ENCODE measurements at regions not wholly inside any gene's neighbourhood (a gene's known extent, or its start where the extent isn't known, plus 50 kb on each side); places are given as distances from the start of the nearest gene placed in this dataset.

DNA sequence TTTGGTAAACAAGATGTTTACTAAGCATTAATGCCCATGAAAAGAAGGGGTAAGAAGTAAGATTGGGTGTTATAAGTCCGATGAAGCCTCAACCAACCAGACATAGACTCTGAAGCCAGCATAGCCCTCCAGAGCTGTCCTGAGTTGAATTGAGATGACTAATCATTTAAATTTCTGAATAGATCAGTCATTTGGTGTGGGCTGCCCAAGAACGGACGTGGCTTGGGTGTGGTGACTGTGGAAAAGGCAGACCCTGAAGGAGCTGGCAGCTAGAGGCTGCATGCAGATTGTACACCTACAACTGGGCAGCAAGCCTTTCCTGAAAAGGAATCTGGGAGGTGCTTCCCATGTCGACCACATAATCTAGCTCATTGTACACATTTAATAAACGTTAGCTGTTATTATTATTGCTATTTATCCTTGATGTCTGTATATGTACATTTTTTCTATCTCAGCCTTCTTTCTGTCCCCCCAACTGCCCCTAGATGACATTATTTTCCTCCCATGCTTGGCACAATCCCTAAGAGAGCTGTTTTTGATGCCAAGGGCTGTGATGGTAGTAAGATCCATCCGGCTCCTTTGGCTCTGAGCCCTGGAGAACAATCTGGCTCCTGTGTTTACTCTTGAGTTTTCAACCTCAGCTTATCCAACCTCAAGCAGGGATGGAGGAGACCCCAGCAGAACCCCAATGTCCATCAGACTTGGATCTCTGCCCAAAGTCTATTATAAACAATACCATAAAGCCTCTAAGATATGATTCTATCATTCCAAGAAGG is 57.6 kb upstream of the JAG1 start:
- ATAC-seq (no peak), DNase-seq (no peak)
- H3K36me3 ChIP-seq, result no peaks in the 10 kb centered on the region
- peak overlapping the region in 1 of 2 donors; percentile 23 for H3K27ac ChIP-seq
- no peaks in the 10 kb centered on the region for H3K4me1 ChIP-seq
- H3K4me3 ChIP-seq, result no peak overlapping the region
- H3K27me3 ChIP-seq, result no peaks in the 10 kb centered on the region
- intact Hi-C loops (cut with DNase I), result no loop called here
- TF ChIP-seq, protein P1, sequence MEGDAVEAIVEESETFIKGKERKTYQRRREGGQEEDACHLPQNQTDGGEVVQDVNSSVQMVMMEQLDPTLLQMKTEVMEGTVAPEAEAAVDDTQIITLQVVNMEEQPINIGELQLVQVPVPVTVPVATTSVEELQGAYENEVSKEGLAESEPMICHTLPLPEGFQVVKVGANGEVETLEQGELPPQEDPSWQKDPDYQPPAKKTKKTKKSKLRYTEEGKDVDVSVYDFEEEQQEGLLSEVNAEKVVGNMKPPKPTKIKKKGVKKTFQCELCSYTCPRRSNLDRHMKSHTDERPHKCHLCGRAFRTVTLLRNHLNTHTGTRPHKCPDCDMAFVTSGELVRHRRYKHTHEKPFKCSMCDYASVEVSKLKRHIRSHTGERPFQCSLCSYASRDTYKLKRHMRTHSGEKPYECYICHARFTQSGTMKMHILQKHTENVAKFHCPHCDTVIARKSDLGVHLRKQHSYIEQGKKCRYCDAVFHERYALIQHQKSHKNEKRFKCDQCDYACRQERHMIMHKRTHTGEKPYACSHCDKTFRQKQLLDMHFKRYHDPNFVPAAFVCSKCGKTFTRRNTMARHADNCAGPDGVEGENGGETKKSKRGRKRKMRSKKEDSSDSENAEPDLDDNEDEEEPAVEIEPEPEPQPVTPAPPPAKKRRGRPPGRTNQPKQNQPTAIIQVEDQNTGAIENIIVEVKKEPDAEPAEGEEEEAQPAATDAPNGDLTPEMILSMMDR (IDR thresholded peaks at IDR 0.05), result no peak
- H3K9me3 ChIP-seq, result no peaks in the 10 kb centered on the region

- no peaks in the 10 kb centered on the region for H3K9me3 ChIP-seq
- H3K4me3 ChIP-seq, result no peak overlapping the region
- H3K4me1 ChIP-seq, result no peaks in the 10 kb centered on the region
- H3K27me3 ChIP-seq, result no peaks in the 10 kb centered on the region
- H3K27ac ChIP-seq, result no peak overlapping the region
- intact Hi-C loops (cut with DNase I), result no loop called here
- DNase-seq (no peak), ATAC-seq (no peak)
- H3K36me3 ChIP-seq, result no peaks in the 10 kb centered on the region
- TF ChIP-seq, protein P1 (IDR thresholded peaks at IDR 0.05), result no peak
Measured at GRCh38 chr20:10733122-10733521, 59.3 kb upstream of the JAG1 start.

DNA sequence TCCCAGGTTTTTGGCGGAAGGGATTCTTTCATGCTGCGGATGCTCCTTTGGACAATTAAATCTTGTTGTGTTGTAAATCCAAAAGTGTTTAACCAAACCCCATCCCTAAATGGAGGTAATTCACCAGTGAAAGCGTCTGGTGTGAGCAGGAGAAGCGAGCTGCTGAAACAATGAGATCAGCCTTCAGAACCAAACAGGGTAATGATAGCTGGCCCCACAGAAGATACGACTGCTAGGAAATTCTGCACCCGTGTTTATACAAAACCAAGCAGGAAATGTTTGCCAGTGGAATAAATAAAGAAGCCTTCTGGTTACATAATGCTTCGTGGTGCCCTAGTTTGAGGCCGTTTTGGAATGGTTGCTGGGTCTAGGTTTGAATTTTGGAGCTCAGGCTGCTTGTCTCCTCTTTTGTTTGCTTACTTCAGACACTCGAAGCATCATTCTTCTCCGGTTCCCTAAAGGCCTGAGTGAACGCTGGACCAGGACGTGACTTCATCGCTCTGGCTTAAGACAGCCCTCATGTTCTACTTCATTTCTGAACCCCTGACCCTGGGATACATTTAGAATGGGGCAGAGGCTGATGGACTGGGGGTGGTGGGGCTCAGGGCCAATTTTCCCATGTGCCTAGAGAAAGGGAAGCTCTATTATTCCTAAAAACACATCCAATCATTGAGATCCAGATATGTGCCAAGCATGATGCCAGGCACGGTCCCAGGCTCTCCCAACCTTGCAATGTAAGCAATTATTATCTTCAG is 61.6 kb upstream of the JAG1 start:
- H3K27ac ChIP-seq, result no peak overlapping the region
- ATAC-seq, result no peak
- TF ChIP-seq, protein P1 (IDR thresholded peaks at IDR 0.05), result no peak

DNA sequence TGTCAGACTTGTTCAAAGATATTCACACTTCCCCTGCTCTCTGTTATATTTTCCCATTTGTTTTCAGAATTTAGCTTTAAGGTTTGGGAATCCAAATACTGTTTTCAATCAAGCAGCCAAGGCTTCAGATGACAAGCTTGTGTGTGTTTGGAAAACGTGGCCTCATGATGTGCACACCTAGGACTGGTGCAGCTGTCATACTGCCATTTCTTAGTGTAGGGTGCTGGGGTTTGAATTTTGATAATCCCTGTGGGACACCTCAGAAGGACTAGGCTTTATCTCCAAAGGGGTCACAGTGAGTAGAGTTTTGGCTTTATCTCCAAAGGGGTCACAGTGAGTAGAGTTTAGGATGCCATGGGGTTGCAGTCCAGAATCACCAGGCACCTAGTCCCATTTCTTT is 65.3 kb upstream of the JAG1 start:
- Histone ChIP-seq H3K4me1 (no peaks in the 10 kb centered on the region), H3K4me3 (no peak overlapping the region), H3K27ac (peak overlapping the region in 1 of 2 donors; percentile 1), H3K27me3 (no peaks in the 10 kb centered on the region), H3K9me3 (no peaks in the 10 kb centered on the region), H3K36me3 (no peaks in the 10 kb centered on the region)
- TF ChIP-seq, protein P1 (IDR thresholded peaks at IDR 0.05), result no peak
- intact Hi-C loops (cut with DNase I), result no loop called here
- ATAC-seq, result no peak
- no peak for DNase-seq

More for the DNA sequence above, 61.6 kb upstream of the JAG1 start:
- Histone ChIP-seq H3K4me1 (no peaks in the 10 kb centered on the region), H3K4me3 (no peak overlapping the region), H3K9me3 (no peaks in the 10 kb centered on the region), H3K36me3 (no peaks in the 10 kb centered on the region), H3K27me3 (no peaks in the 10 kb centered on the region)
- DNase-seq, result no peak
- intact Hi-C loops (cut with DNase I), result no loop called here

DNA sequence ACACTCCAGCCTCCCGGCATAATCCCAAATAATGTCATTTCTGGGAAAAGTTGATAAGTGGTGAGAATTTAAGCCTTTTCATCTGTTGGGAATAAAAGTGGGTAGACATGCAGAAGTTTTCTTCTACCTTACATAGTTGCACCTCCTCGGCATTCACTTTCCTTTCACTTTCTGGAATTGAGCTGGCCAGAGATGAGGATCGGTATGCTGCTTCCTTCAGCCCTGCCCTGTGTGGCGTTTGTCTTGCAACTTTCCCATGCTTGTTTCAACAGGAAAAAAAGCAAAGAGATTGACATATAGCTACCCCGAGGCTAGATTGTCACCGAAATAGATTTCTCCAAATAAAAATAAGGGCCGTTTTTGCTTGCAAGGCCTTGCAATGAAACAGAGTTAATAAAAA is 65.8 kb upstream of the JAG1 start:
- DNase-seq (no peak), ATAC-seq (peak; percentile 48)
- intact Hi-C loops (cut with DNase I), result no loop called here
- Histone ChIP-seq H3K4me1 (no peaks in the 10 kb centered on the region), H3K4me3 (no peak overlapping the region), H3K9me3 (no peaks in the 10 kb centered on the region), H3K27ac (peak overlapping the region in 1 of 2 donors; percentile 1), H3K27me3 (no peaks in the 10 kb centered on the region), H3K36me3 (no peaks in the 10 kb centered on the region)
- TF ChIP-seq, protein P1 (IDR thresholded peaks at IDR 0.05), result no peak
